GM19035 (cell line): ENCODE measurements at regions not wholly inside any gene's neighbourhood (a gene's known extent, or its start where the extent isn't known, plus 50 kb on each side); places are given as distances from the start of the nearest gene placed in this dataset.
"Not testable (repeated sequence)": the region's sequence is repeated elsewhere in the genome, so short reads cannot be mapped to it uniquely, and the experiment has no call there.

Experiments
- ATAC-seq: cut with Tn5 transposase; IDR thresholded peaks from one replicate; pipeline ENCODE4 v1.9.1; 2021; ENCODE audit not compliant: unreplicated experiment

- ATAC-seq = no peak
These were observed 50.2 kb upstream of the PLET1 start for GRCh38 chr11:112310848-112311247.

GRCh38 chr11:112315057-112315720, 54.5 kb upstream of the PLET1 start:
- no peak for ATAC-seq

GRCh38 chr11:112315861-112316739, 55.4 kb upstream of the PLET1 start:
- ATAC-seq = no peak

GRCh38 chr11:112316971-112317370, 56.3 kb upstream of the PLET1 start:
- ATAC-seq = no peak

- ATAC-seq = no peak
These were observed 57.5 kb upstream of the PLET1 start for GRCh38 chr11:112318184-112318591.

- no peak for ATAC-seq
These were observed 58.0 kb upstream of the PLET1 start for GRCh38 chr11:112318661-112319060.

- no peak for ATAC-seq
These were observed 60.0 kb upstream of the PLET1 start for GRCh38 chr11:112320668-112321067.

GRCh38 chr11:112321501-112322172, 61.0 kb upstream of the PLET1 start:
- ATAC-seq = no peak

GRCh38 chr11:112322173-112322790, 61.6 kb upstream of the PLET1 start:
- no peak for ATAC-seq

GRCh38 chr11:112334381-112334780, 73.7 kb upstream of the PLET1 start:
- ATAC-seq = no peak

GRCh38 chr11:112336356-112336886, 75.8 kb upstream of the PLET1 start:
- no peak for ATAC-seq

GRCh38 chr11:112339566-112339965, 78.9 kb upstream of the PLET1 start:
- no peak for ATAC-seq

- ATAC-seq = no peak
These were observed 82.8 kb upstream of the PLET1 start for GRCh38 chr11:112343368-112344039.

GRCh38 chr11:112344040-112344413, 83.4 kb upstream of the PLET1 start:
- ATAC-seq = no peak

GRCh38 chr11:112345166-112345565, 84.5 kb upstream of the PLET1 start:
- ATAC-seq = no peak

GRCh38 chr11:112345706-112346105, 85.0 kb upstream of the PLET1 start:
- ATAC-seq = no peak

- ATAC-seq = no peak
These were observed 85.9 kb upstream of the PLET1 start for GRCh38 chr11:112346586-112346985.

GRCh38 chr11:112348480-112349029, 87.9 kb upstream of the PLET1 start:
- ATAC-seq = no peak

GRCh38 chr11:112351423-112351822, 90.8 kb upstream of the PLET1 start:
- not testable (repeated sequence) for ATAC-seq

- ATAC-seq = no peak
These were observed 92.2 kb upstream of the PLET1 start for GRCh38 chr11:112352907-112353306.
